Coronary artery (tissue), 2 donors: ENCODE measurements at regions not wholly inside any gene's neighbourhood (a gene's known extent, or its start where the extent isn't known, plus 50 kb on each side); places are given as distances from the start of the nearest gene placed in this dataset.

Experiments used
- DNase-seq: peaks from one replicate; pipeline ENCODE4 v3.0.0-alpha.2; 2017; ENCODE audit warnings: low spot score
- H3K27ac ChIP-seq, 2 donors: fragments of 200-600 bp; sonication (generic); one replicate each; pipeline ENCODE4 v1.5.1; 2016 to 2019
- H3K4me3 ChIP-seq: fragments of 200-600 bp; sonication (generic); 2 replicates; pipeline ENCODE4 v1.5.1; 2016; ENCODE audit warnings: mild to moderate bottlenecking, moderate library complexity
- CTCF ChIP-seq: fragments of 200-600 bp; sonication (generic); IDR thresholded peaks from one replicate; pipeline ENCODE4 v1.5.1; 2019; ENCODE audit warnings: antibody characterized with exemption

GRCh38 chr7:42385912-42386311 lies 148.9 kb upstream of the GLI3 start:
- no peak for DNase-seq
- no peak overlapping the region for H3K27ac ChIP-seq
- TF ChIP-seq CTCF: no peak
- H3K4me3 ChIP-seq: no peak overlapping the region

- H3K4me3 ChIP-seq: no peak overlapping the region
- no peak for DNase-seq
- H3K27ac ChIP-seq: no peak overlapping the region
- TF ChIP-seq CTCF: no peak
Observed at GRCh38 chr7:42381161-42381560, 144.2 kb upstream of the GLI3 start.

- DNase-seq: no peak
- no peak for TF ChIP-seq CTCF
- H3K27ac ChIP-seq: no peak overlapping the region
- H3K4me3 ChIP-seq: no peak overlapping the region
Observed at GRCh38 chr7:42380401-42380800, 143.4 kb upstream of the GLI3 start.

GRCh38 chr7:42378149-42378548 lies 141.1 kb upstream of the GLI3 start:
- no peak for DNase-seq
- TF ChIP-seq CTCF: no peak
- Histone ChIP-seq H3K4me3 (no peak overlapping the region), H3K27ac (no peak overlapping the region)

- H3K4me3 ChIP-seq: no peak overlapping the region
- no peak overlapping the region for H3K27ac ChIP-seq
- no peak for TF ChIP-seq CTCF
- no peak for DNase-seq
Observed at GRCh38 chr7:42373285-42373684, 136.3 kb upstream of the GLI3 start.

- H3K27ac ChIP-seq: no peak overlapping the region
- TF ChIP-seq CTCF: no peak
- H3K4me3 ChIP-seq: no peak overlapping the region
- no peak for DNase-seq
Observed at GRCh38 chr7:42372479-42372878, 135.5 kb upstream of the GLI3 start.

GRCh38 chr7:42359946-42360345 lies 122.9 kb upstream of the GLI3 start:
- DNase-seq: no peak
- H3K27ac ChIP-seq: no peak overlapping the region

More at GRCh38 chr7:42359946-42360345, 122.9 kb upstream of the GLI3 start:
- no peak for TF ChIP-seq CTCF
- no peak overlapping the region for H3K4me3 ChIP-seq
